ENCODE measurements at regions not wholly inside any gene's neighbourhood (a gene's known extent, or its start where the extent isn't known, plus 50 kb on each side); places are given as distances from the start of the nearest gene placed in this dataset.
"Not testable (repeated sequence)": the region's sequence is repeated elsewhere in the genome, so short reads cannot be mapped to it uniquely, and the experiment has no call there.

- DNase-seq, result no peak
These were observed 214.9 kb upstream of the EDNRB start for GRCh38 chr13:78133511-78133910.

GRCh38 chr13:78131811-78132210 lies 213.2 kb upstream of the EDNRB start:
- DNase-seq, result no peak

- DNase-seq, result no peak
These were observed 212.7 kb upstream of the EDNRB start for GRCh38 chr13:78131346-78131745.

DNA sequence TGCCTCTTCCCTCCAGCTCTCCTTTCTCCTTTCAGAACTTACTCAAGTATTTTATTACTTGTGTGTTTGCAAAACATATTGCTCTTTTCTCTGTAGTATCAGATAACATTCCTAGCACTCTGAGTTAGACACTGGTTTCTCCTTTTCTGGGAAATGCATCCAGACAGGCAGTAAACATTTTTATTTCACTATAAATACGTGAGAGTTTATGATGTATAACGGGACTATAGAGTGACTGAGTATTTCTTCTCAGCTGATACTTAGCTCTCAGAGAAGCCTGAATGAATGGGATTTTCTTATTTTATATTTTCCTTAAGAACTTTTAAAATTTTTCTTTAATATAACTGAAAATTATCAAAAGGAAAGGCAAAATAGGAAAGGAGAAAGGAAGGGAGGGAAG lies 211.2 kb upstream of the EDNRB start:
- DNase-seq, result no peak

DNA sequence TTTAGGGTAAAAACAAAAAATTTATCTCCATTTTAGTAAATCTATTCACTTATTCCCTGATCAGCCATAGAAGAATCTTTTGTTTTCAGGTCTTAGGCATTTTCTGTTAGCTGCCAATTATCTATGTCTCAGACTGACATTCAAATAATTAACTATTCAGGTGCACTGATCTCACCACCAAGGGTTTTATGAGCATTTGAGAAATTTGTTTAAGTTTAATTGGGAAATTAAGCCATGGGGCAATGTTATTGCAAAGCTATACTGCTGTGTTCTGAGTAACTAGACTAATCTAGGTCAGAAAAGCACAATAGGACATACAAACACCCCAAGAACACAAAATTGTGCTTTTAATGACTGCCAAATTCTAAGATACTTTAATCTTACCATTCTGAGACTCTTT lies 210.7 kb upstream of the EDNRB start:
- DNase-seq, result no peak

DNA sequence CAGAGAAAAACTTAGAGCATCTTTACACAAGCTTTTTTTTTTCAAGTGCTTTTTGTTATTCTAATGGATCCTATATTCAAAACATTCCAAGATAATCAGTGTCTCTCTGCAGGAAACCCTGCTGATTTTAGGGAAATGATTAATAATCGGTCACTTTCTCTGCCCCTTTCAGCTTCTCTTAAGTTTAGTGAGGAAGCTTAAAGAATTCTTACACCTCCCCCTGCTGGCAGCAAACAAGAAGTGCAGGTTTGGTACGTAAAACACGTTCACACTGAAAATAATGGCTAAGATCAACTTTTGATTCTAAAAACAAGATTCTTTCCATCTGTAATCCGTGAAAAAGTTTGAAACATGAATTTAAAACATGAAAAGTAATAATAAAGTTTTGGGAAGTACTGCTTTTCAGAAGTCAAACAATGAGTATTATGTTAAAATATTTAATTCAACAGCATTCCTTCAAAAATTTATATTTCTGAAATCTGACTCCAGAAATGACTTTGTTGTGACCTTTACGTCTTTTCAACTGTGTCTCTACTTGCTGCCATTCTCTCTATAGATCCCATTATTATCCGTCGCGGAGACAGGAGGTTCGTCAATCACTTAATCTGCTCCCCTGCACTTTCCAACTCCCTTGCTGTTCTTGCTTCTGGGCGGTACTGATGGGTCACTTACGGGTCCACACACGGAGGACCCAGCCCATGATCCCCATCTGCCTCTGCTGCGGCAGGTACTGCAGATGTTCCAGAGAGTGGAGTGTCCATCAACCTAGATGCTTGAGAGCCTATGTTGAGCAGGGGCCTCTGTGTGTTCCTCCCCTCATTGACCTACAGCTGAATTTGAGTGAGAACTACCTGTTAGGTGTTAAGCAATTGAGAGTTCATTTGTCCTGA lies 203.1 kb upstream of the EDNRB start:
- DNase-seq, result peak; percentile 31 to 51

DNA sequence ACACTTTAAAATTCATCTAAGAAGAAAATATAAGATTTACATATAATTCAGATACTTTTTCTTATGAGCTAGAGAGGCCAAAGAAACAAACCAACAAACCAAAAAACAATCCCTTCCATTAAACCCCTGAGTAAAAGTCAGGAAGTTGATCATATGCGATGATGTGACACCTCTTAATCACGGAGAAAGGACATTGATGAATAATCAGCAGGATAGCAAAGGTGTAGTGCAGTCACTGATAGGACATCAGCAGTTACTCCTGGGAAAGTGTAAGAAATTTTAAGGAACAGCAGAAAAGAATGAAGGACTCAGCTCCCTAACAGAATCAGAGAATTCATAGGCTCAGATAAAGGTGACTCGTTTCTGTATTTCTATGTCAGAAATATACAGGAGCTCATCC lies 202.4 kb upstream of the EDNRB start:
- no peak for DNase-seq

- DNase-seq, result not testable (repeated sequence)
These were observed 201.5 kb upstream of the EDNRB start for GRCh38 chr13:78120144-78120543.

GRCh38 chr13:78117070-78117469 lies 198.4 kb upstream of the EDNRB start:
- DNase-seq, result not testable (repeated sequence)

GRCh38 chr13:78105656-78106055 lies 187.0 kb upstream of the EDNRB start:
- DNase-seq, result no peak

GRCh38 chr13:78103936-78104335 lies 185.3 kb upstream of the EDNRB start:
- no peak for DNase-seq

GRCh38 chr13:78102741-78103140 lies 184.1 kb upstream of the EDNRB start:
- DNase-seq, result no peak

- DNase-seq, result no peak
These were observed 183.6 kb upstream of the EDNRB start for GRCh38 chr13:78102121-78102677.

DNA sequence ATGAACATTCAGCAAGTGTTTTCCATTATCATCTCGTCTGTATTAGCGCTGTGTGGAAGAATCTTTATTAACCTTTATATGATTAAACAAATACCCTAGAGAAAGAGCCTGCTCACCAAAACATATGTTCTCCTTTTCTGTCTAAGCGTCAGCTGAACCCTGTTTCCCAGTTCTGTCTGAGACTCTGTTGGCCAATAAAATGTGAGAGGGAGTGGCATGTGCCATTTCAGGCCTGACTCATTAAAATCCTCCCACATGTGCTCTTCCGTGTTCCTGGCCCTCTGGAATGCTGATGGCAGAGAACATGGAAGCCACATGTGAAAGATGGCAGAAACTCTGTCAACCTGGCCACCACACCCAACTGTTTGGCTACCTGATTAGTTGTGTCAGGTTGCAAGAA lies 181.9 kb upstream of the EDNRB start:
- no peak for DNase-seq

- DNase-seq, result no peak
These were observed 179.6 kb upstream of the EDNRB start for GRCh38 chr13:78098249-78098648.

DNA sequence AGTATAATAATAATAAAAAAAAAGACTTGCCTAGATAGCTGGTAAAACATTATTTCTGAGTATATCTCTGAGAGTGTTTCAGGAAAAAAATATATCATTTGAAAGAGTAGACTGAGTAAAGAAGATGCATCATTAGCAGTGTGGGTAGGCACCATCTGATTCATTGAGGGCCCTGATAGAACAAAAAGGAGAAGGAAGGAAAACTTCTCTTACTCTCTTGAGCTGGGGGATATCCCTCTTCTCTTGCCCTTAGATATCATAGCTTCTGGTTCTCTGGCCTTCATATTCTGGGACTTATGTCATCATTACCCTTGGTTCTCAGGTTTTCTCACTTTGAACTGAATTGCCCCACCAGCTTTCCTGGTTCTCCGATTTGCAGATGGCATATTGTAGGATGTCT lies 177.6 kb upstream of the EDNRB start:
- no peak for DNase-seq

- no peak for DNase-seq
These were observed 169.5 kb upstream of the EDNRB start for GRCh38 chr13:78087966-78088678.

GRCh38 chr13:78085434-78086225 lies 167.0 kb upstream of the EDNRB start:
- no peak for DNase-seq

DNA sequence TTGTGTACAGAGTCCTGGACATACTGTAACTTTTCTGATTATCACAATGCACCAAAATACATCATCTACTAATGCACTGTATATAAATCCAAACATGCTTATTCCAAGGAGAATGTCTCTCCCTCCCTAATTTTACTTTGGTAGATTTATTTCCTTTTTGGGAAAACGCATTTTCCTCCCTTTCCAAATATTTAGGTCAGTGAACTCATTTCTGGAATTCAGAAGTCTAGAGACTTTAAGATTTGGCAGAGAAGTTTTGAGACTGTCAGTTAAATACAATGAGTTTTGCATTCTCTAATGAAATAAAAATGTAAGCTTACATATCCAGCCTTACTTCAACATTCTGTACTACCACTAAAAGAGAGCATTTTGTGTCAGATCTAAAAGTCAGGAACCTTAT lies 165.8 kb upstream of the EDNRB start:
- no peak for DNase-seq

DNA sequence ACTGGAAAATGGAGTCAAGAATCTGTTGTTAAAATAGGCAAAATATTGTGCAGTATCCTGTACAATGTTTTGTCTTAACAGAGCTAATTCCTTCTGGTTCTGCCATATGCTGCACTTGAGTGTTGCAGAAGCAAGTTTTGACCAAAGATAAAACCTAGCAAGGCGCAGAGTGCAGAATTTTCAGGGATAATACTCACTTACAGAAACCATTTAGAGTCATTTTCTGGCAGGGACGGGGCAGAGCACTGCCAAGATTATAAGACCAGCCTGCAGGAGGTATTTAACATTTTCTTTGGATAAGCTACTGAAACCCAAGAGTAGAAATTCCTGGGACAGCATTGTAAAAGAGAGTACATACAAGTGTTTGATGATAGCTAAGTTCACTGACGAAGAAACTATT lies 159.5 kb upstream of the EDNRB start:
- DNase-seq, result no peak

GRCh38 chr13:78067290-78067689 lies 148.7 kb upstream of the EDNRB start:
- DNase-seq, result no peak

GRCh38 chr13:78065141-78065540 lies 146.5 kb upstream of the EDNRB start:
- no peak for DNase-seq

GRCh38 chr13:78061806-78062205 lies 143.2 kb upstream of the EDNRB start:
- DNase-seq, result no peak
